Transverse colon (tissue), 4 donors: ENCODE measurements at regions not wholly inside any gene's neighbourhood (a gene's known extent, or its start where the extent isn't known, plus 50 kb on each side); places are given as distances from the start of the nearest gene placed in this dataset.

ENCODE experiments used
- CTCF ChIP-seq, 5 experiments: fragments of 200-600 bp in 3 of 5; fragments of 450-650 bp in 2 of 5; sonication (generic) in 3 of 5; IDR thresholded peaks; 1 replicate in 2 of 5; 2 replicates in 3 of 5; pipeline ENCODE4 v1.5.1; 2016 to 2017; ENCODE audit warnings: antibody characterized with exemption in 5 of 5, inconsistent platforms in 3 of 5, mild to moderate bottlenecking in 2 of 5, moderate library complexity in 1 of 5
- EP300 ChIP-seq: sonication (generic); formaldehyde crosslinking; IDR thresholded peaks from one replicate; pipeline ENCODE4 v1.6.1; 2017; ENCODE audit warnings: antibody characterized with exemption, low read depth
- POLR2A ChIP-seq: fragments of 450-650 bp; IDR thresholded peaks from one replicate; pipeline ENCODE4 v1.6.1; 2016; ENCODE audit warnings: antibody characterized with exemption, mild to moderate bottlenecking, moderate library complexity
- POLR2AphosphoS5 ChIP-seq, 3 donors: sonication (generic); formaldehyde crosslinking; IDR thresholded peaks; one replicate each; pipeline ENCODE4 v1.6.1; 2016; ENCODE audit warnings: antibody characterized with exemption in 3 of 3

- no peak for TF ChIP-seq CTCF (IDR thresholded peaks at IDR 0.05)
- no peak for TF ChIP-seq POLR2A
- no peak for TF ChIP-seq POLR2AphosphoS5 (IDR thresholded peaks at IDR 0.05)
- no peak for TF ChIP-seq EP300
These were observed 612.1 kb upstream of the SEMA6A start for GRCh38 chr5:117186751-117187150.
